Stimulated activated CD8-positive, alpha-beta memory T cell treated with anti-CD3 and anti-CD28 coated beads, Interleukin-15, amount 100 ng/mL, for 48 hours (primary cell): ENCODE measurements at regions not wholly inside any gene's neighbourhood (a gene's known extent, or its start where the extent isn't known, plus 50 kb on each side); places are given as distances from the start of the nearest gene placed in this dataset.
"Not testable (repeated sequence)": the region's sequence is repeated elsewhere in the genome, so short reads cannot be mapped to it uniquely, and the experiment has no call there.

Experiments used
- DNase-seq, 2 donors: peaks; one replicate each; pipeline ENCODE4 v3.0.0-alpha.2; 2020; ENCODE audit warnings: low read depth in 2 of 2

GRCh38 chr2:35568574-35568973 is 787.0 kb upstream of the CRIM1 start:
- DNase-seq: not testable (repeated sequence)

GRCh38 chr2:35562488-35562887 is 793.1 kb upstream of the CRIM1 start:
- no peak for DNase-seq

- DNase-seq: no peak
Observed at GRCh38 chr2:35548171-35548570, 807.4 kb upstream of the CRIM1 start.

GRCh38 chr2:35545301-35545700 is 810.3 kb upstream of the CRIM1 start:
- no peak for DNase-seq

DNA sequence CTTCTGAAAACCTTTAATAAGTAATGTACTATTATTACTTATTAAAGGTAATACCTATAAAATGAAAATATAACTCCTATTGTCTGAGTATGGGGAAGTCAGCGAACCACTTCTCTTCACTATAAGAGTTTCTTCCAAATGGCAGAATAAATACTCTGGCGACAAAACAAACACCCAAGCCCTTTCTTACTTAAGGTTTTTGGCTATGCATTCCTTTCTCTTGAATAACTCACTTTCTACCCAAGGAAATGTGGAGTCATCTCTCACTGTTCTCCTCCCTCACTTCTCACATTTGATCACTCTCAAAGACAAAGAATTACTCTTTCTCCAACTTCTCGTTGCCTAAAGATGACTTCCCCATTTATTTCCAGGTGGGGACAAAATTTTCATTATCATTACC is 816.8 kb upstream of the CRIM1 start:
- no peak for DNase-seq

- DNase-seq: no peak
Observed at GRCh38 chr2:35530615-35531135, 824.9 kb upstream of the CRIM1 start.

GRCh38 chr2:35526741-35527140 is 828.8 kb upstream of the CRIM1 start:
- no peak for DNase-seq

GRCh38 chr2:35522450-35522849 is 833.1 kb upstream of the CRIM1 start:
- no peak for DNase-seq

DNA sequence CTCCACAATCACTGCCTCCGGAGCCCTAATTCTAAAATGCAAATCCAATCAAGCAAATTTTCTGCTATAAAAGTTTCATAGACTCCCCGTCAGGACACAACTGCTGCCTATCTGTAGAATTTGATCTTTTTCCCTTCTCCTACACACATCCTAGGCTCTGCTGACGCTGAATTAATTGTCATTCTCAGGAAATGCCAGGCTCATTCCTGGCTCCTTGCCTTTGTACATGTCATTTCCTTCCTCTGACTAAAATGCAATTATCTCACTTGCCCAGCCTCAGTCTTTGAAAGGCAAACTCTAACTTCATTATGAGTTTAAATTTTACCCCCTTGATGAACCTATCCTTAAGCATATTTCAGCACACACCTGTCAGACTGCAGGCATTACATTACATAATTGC is 844.9 kb upstream of the CRIM1 start:
- no peak for DNase-seq

GRCh38 chr2:35508601-35509000 is 847.0 kb upstream of the CRIM1 start:
- DNase-seq: no peak

- no peak for DNase-seq
Observed at GRCh38 chr2:35504419-35504818, 851.2 kb upstream of the CRIM1 start.

GRCh38 chr2:35503738-35504199 is 851.8 kb upstream of the CRIM1 start:
- no peak for DNase-seq

DNA sequence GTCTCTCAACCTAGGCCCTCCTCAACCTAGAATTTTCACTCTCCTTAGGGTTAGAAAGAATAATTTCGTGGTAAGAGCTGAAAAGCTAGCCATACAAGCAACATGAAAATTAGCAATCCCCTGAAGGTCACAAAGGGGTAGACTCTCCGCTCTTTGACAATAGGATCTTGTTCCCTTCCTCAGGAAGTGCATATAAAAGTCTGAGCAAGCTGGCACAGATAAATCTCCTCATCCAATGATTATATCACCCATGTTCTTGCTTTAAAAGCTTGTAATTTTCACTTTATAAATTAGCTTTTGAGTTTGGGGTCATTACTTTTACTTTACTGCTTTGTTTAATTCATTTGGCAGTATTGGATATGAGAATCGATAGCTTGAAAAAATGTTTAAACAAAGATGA is 852.3 kb upstream of the CRIM1 start:
- no peak for DNase-seq

- DNase-seq: no peak
Observed at GRCh38 chr2:35501076-35501475, 854.5 kb upstream of the CRIM1 start.

GRCh38 chr2:35496022-35496421 is 859.6 kb upstream of the CRIM1 start:
- DNase-seq: no peak

GRCh38 chr2:35495182-35495581 is 860.4 kb upstream of the CRIM1 start:
- DNase-seq: no peak

DNA sequence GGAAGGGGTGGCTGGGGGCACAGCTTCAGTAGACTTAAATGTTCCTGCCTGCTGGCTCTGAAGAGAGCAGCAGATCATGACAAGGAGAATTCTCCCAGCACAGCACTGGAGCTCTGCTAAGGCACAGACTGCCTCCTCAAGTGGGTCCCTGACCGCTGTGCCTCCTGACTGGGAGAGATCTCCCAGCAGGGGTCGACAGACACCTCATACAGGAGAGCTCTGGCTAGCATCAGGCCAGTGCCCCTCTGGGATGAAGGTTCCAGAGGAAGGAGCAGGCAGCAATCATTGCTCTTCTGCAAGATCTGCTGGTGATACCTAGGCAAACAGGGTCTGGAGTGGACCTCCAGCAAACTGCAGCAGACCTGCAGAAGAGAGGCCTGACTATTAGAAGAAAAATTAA is 877.5 kb upstream of the CRIM1 start:
- DNase-seq: not testable (repeated sequence)

DNA sequence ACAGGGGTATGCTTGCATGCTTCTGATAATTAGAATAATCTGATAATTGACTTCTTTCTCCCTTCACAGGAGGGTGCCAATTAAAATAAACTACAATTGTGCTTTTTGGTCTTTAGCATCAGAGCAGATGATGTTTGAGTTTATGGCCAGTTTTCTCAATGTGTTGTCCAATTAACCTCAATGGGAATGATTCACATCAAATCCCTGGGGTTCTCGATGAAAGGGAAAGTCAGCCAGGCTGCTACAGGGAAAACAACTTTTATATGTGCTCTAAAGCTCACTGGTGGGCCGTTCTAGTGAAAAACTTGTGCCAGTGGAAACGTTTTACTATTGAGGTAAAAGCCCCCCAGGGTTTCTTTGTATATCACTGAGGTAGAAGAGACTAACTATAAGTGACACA is 887.3 kb upstream of the CRIM1 start:
- no peak for DNase-seq

DNA sequence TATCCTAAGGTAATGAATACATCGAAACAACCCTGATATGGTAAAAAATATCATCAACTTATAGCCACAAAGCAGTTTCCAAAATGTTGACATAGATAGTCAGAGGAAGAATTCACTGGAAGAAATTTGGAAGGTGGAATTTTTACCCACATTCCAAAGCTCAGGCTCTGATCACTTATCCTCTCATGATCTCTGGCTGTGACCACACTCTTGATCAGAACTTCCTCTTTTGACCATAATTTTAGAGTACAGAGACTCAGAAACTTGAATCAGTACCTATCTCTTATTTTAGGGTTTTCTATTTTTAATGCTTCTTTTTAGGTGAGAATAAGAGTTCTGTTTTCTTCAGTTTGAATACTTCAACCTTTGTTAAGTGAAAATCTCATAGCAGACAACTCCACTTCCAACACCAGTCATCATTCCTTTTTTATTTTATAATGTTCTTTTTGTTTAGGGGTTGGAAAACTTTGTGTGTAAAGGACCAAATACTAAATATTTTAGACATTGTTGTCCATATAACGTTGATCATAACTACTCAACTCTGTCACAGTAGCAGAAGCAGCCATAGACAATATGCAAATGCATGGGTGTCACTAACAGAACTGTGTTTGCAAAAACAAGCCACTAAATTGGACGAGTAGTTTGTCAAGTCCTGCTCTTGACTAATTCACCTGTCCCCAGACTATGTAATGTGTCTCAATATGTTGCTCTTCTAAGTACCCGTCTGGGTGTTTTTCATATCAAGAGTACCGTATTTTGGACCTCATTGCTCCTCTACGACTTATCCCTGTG is 891.6 kb upstream of the CRIM1 start:
- no peak for DNase-seq

GRCh38 chr2:35462226-35462998 is 893.2 kb upstream of the CRIM1 start:
- no peak for DNase-seq

DNA sequence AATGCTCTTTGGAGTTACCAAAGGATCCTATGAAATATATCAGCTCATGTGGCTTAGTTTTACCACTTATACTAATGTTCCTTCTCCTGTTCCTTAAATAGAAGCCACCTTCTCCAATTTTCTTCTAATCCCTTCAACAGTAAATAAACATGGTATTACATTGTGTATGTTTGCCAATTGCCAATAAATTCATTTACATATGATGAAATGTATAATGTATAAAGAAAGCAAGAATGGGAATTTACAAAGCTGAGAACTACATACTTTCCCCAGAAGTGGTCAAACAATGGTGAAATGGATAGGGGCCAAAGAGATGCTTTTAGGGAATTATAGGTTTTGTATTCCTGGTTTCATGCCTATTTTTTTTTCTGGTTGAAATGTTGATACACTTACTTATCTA is 894.2 kb upstream of the CRIM1 start:
- no peak for DNase-seq

- DNase-seq: no peak
Observed at GRCh38 chr2:35454966-35455638, 900.5 kb upstream of the CRIM1 start.
